Neural progenitor cell (in vitro differentiated cells): ENCODE measurements at regions not wholly inside any gene's neighbourhood (a gene's known extent, or its start where the extent isn't known, plus 50 kb on each side); places are given as distances from the start of the nearest gene placed in this dataset.
"Not testable (repeated sequence)": the region's sequence is repeated elsewhere in the genome, so short reads cannot be mapped to it uniquely, and the experiment has no call there.

Experiments
- DNase-seq: peaks from one replicate; pipeline ENCODE4 v3.0.0-alpha.2; 2016; ENCODE audit warnings: low spot score
- H2AFZ ChIP-seq: fragments of 200-600 bp; sonication (generic); replicated peaks from 2 replicates; pipeline ENCODE4 v1.6.1; 2016; ENCODE audit warnings: antibody characterized with exemption
- H3F3A ChIP-seq: fragments of 200-600 bp; sonication (generic); 2 replicates; pipeline ENCODE4 v1.6.1; 2016; ENCODE audit warnings: antibody characterized with exemption, low read depth
- H3K27ac ChIP-seq: fragments of 200-600 bp; sonication (generic); 2 replicates; pipeline ENCODE4 v1.5.1; 2016; ENCODE audit warnings: mild to moderate bottlenecking
- H3K27me3 ChIP-seq: fragments of 200-600 bp; sonication (generic); 2 replicates; pipeline ENCODE4 v1.6.1; 2016; ENCODE audit warnings: mild to moderate bottlenecking, moderate library complexity
- H3K36me3 ChIP-seq: fragments of 200-600 bp; sonication (generic); 2 replicates; pipeline ENCODE4 v1.5.1; 2016
- H3K4me1 ChIP-seq: fragments of 200-600 bp; sonication (generic); 2 replicates; pipeline ENCODE4 v1.6.1; 2016; ENCODE audit warnings: mixed run types
- H3K4me2 ChIP-seq: fragments of 200-600 bp; sonication (generic); 2 replicates; pipeline ENCODE4 v1.6.1; 2016
- H3K4me3 ChIP-seq: fragments of 200-600 bp; sonication (generic); 2 replicates; pipeline ENCODE4 v1.5.1; 2016
- H3K79me2 ChIP-seq: fragments of 200-600 bp; sonication (generic); 2 replicates; pipeline ENCODE4 v1.6.1; 2016; ENCODE audit warnings: low read depth
- H3K9ac ChIP-seq: fragments of 200-600 bp; sonication (generic); 2 replicates; pipeline ENCODE4 v1.6.1; 2016
- H3K9me3 ChIP-seq: fragments of 200-600 bp; sonication (generic); 2 replicates; pipeline ENCODE4 v1.5.1; 2016; ENCODE audit warnings: low read depth
- H4K20me1 ChIP-seq: fragments of 200-600 bp; sonication (generic); 2 replicates; pipeline ENCODE4 v1.6.1; 2016; ENCODE audit warnings: low read depth
- H3K27ac Mint-ChIP-seq: 3 replicates; pipeline ENCODE4 v1.8.0; 2021; ENCODE audit warnings: mixed read lengths
- H3K27me3 Mint-ChIP-seq: 2 replicates; pipeline ENCODE4 v1.8.0; 2022; ENCODE audit warnings: low read depth, mild to moderate bottlenecking, inconsistent platforms, moderate library complexity, mixed read lengths; ENCODE audit not compliant: insufficient read depth
- H3K36me3 Mint-ChIP-seq: 3 replicates; pipeline ENCODE4 v1.8.0; 2021; ENCODE audit warnings: mixed read lengths
- H3K4me1 Mint-ChIP-seq: 3 replicates; pipeline ENCODE4 v1.8.0; 2021; ENCODE audit warnings: mixed read lengths
- H3K4me3 Mint-ChIP-seq: 3 replicates; pipeline ENCODE4 v1.8.0; 2021; ENCODE audit warnings: mild to moderate bottlenecking, moderate library complexity, mixed read lengths
- H3K9me3 Mint-ChIP-seq: 3 replicates; pipeline ENCODE4 v1.8.0; 2020; ENCODE audit warnings: mixed read lengths
- EZH2 ChIP-seq: fragments of 200-600 bp; sonication (generic); IDR thresholded peaks from 2 replicates; pipeline ENCODE4 v1.6.1; 2017; ENCODE audit warnings: antibody characterized with exemption, mild to moderate bottlenecking, moderate library complexity
- EZH2phosphoT487 ChIP-seq: fragments of 200-600 bp; sonication (generic); IDR thresholded peaks from 2 replicates; pipeline ENCODE4 v1.6.1; 2017; ENCODE audit warnings: antibody characterized with exemption
- TF ChIP-seq, protein P1 (sequence below): fragments of 200-600 bp; sonication (generic); IDR thresholded peaks from 2 replicates; pipeline ENCODE4 v1.5.1; 2017; ENCODE audit warnings: antibody characterized with exemption, mild to moderate bottlenecking

DNA sequence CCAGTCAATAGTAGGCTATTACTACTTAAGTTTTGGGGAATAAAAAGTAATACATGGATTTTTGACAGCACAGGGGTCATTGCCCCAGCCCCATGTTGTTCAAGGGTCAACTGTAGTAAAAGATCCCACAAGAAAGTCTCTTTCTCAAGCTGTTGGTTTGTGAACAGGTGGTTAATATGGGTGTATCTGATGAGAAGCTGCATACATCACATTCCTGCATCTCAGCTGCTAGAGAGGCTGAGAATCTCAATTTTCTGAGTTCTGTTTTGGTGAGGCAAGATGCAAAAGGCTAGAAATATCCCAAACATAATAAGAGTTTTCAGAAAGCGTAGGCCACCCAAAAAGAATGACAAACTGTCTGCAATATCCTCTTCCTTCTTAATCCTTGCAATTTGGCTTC is 76.8 kb upstream of the DAPK1 start:
- Mint-ChIP-seq H3K4me3 (no peak overlapping the region), H3K27me3 (peaks cover 11% of the 10 kb centered on the region), H3K27ac (no peak overlapping the region), H3K4me1 (peaks cover 13% of the 10 kb centered on the region), H3K9me3 (peaks cover 20% of the 10 kb centered on the region), H3K36me3 (no peaks in the 10 kb centered on the region)
- Histone ChIP-seq H3K36me3 (no peaks in the 10 kb centered on the region), H3K79me2 (no peaks in the 10 kb centered on the region), H3K4me1 (no peaks in the 10 kb centered on the region), H3K27ac (no peak overlapping the region), H3K4me2 (no peak overlapping the region), H3K9me3 (no peaks in the 10 kb centered on the region), H4K20me1 (no peaks in the 10 kb centered on the region), H2AFZ (no peak overlapping the region), H3F3A (no peaks in the 10 kb centered on the region), H3K9ac (no peak overlapping the region), H3K4me3 (no peak overlapping the region), H3K27me3 (no peaks in the 10 kb centered on the region)
- no peak for DNase-seq
- TF ChIP-seq EZH2, result no peak
- TF ChIP-seq, protein P1, sequence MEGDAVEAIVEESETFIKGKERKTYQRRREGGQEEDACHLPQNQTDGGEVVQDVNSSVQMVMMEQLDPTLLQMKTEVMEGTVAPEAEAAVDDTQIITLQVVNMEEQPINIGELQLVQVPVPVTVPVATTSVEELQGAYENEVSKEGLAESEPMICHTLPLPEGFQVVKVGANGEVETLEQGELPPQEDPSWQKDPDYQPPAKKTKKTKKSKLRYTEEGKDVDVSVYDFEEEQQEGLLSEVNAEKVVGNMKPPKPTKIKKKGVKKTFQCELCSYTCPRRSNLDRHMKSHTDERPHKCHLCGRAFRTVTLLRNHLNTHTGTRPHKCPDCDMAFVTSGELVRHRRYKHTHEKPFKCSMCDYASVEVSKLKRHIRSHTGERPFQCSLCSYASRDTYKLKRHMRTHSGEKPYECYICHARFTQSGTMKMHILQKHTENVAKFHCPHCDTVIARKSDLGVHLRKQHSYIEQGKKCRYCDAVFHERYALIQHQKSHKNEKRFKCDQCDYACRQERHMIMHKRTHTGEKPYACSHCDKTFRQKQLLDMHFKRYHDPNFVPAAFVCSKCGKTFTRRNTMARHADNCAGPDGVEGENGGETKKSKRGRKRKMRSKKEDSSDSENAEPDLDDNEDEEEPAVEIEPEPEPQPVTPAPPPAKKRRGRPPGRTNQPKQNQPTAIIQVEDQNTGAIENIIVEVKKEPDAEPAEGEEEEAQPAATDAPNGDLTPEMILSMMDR, result no peak
- no peak for TF ChIP-seq EZH2phosphoT487

DNA sequence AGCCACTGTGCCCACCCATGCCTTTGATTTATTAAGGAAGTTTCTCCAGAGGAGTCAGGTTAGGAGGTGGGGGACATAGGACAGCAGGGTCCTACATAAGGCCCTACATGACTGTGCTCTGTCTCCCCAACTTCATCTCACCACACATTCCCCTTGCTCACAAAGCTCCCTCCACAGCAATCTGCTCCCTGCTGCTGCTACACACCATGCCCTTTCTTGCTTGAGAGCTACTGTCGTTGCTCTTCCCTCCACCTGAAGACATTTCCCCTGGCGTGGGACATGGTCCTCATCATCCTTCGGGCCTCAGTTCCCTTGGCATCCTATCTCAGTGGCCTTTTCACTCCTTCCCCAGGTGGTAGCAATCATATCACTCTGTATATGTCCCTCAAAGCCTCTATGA is 75.9 kb upstream of the DAPK1 start:
- Mint-ChIP-seq H3K27ac (no peak overlapping the region), H3K9me3 (peaks cover 20% of the 10 kb centered on the region), H3K4me3 (no peak overlapping the region), H3K4me1 (peaks cover 13% of the 10 kb centered on the region), H3K27me3 (peaks cover 9% of the 10 kb centered on the region), H3K36me3 (no peaks in the 10 kb centered on the region)
- no peaks in the 10 kb centered on the region for H3K4me1 ChIP-seq
- H3F3A ChIP-seq, result no peaks in the 10 kb centered on the region
- no peak overlapping the region for H3K9ac ChIP-seq
- no peak overlapping the region for H3K27ac ChIP-seq
- no peaks in the 10 kb centered on the region for H3K79me2 ChIP-seq
- no peak overlapping the region for H2AFZ ChIP-seq
- H4K20me1 ChIP-seq, result no peaks in the 10 kb centered on the region
- no peaks in the 10 kb centered on the region for H3K27me3 ChIP-seq
- H3K36me3 ChIP-seq, result no peaks in the 10 kb centered on the region
- DNase-seq, result no peak
- no peak overlapping the region for H3K4me2 ChIP-seq
- no peak overlapping the region for H3K4me3 ChIP-seq
- no peaks in the 10 kb centered on the region for H3K9me3 ChIP-seq
- TF ChIP-seq, protein P1, result no peak
- TF ChIP-seq EZH2phosphoT487 (no peak), EZH2 (no peak)

DNA sequence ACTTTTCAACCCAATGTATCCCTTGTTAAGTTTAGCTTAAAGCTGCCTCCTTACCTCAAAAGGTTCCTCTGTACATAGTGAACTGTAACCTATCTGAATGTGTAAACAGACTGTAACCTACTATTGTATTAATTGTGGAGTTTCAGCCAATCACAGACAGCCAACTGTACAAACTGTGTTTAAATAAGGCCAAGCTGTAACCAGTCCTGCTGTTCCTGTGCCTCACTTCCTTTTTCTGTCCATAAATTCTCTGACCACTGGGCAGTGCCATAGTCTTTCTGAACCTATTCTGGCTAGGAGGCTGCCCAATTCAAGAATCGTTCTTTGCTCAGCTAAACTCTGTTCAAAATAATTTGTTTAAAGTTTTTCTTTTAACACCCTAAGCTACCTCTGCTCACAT is 74.7 kb upstream of the DAPK1 start:
- no peaks in the 10 kb centered on the region for H3K9me3 ChIP-seq
- Mint-ChIP-seq H3K27ac (no peak overlapping the region), H3K4me3 (no peak overlapping the region), H3K4me1 (peaks cover 13% of the 10 kb centered on the region), H3K36me3 (no peaks in the 10 kb centered on the region), H3K9me3 (peaks cover 20% of the 10 kb centered on the region), H3K27me3 (peaks cover 9% of the 10 kb centered on the region)
- H3K4me2 ChIP-seq, result no peak overlapping the region
- H3F3A ChIP-seq, result no peaks in the 10 kb centered on the region
- H3K36me3 ChIP-seq, result no peaks in the 10 kb centered on the region
- no peaks in the 10 kb centered on the region for H3K27me3 ChIP-seq
- no peak overlapping the region for H3K4me3 ChIP-seq
- TF ChIP-seq, protein P1, result no peak
- no peak for TF ChIP-seq EZH2
- H3K4me1 ChIP-seq, result no peaks in the 10 kb centered on the region
- H3K9ac ChIP-seq, result no peak overlapping the region
- no peak overlapping the region for H3K27ac ChIP-seq
- H2AFZ ChIP-seq, result no peak overlapping the region
- no peaks in the 10 kb centered on the region for H4K20me1 ChIP-seq
- no peaks in the 10 kb centered on the region for H3K79me2 ChIP-seq
- DNase-seq, result no peak

DNA sequence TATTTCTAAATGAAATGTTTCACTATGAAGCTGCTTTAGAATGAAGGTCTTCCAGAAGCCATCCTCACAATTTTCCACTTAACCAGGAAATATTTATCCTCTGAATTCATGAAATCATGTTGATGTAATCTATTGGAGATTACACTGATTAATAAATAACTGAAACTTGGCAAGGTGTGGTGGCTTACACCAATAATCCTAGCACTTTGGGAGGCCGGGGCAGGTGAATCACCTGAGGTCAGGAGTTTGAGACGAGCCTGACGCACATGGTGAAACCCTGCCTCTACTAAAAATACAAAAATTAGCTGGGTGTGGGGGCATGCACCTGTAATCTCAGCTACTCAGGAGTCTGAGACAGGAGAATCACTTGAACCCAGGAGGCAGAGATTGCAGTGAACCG is 73.8 kb upstream of the DAPK1 start:
- not testable (repeated sequence) for H3K36me3 ChIP-seq, H3K27me3 ChIP-seq, H3K4me1 ChIP-seq, H3K79me2 ChIP-seq, H2AFZ ChIP-seq, DNase-seq, H3K4me3 Mint-ChIP-seq, H3K27ac ChIP-seq, H3K36me3 Mint-ChIP-seq, H3K27me3 Mint-ChIP-seq, H3K4me2 ChIP-seq, H3F3A ChIP-seq, H3K4me3 ChIP-seq, H4K20me1 ChIP-seq, H3K27ac Mint-ChIP-seq, H3K9me3 ChIP-seq, H3K9ac ChIP-seq
- peaks cover 20% of the 10 kb centered on the region for H3K9me3 Mint-ChIP-seq
- peaks cover 19% of the 10 kb centered on the region for H3K4me1 Mint-ChIP-seq
